HG03097 (cell line): ENCODE measurements at regions not wholly inside any gene's neighbourhood (a gene's known extent, or its start where the extent isn't known, plus 50 kb on each side); places are given as distances from the start of the nearest gene placed in this dataset.
"Not testable (repeated sequence)": the region's sequence is repeated elsewhere in the genome, so short reads cannot be mapped to it uniquely, and the experiment has no call there.

Experiments used
- ATAC-seq: cut with Tn5 transposase; IDR thresholded peaks from one replicate; pipeline ENCODE4 v1.9.1; 2021; ENCODE audit not compliant: unreplicated experiment, low FRiP score

DNA sequence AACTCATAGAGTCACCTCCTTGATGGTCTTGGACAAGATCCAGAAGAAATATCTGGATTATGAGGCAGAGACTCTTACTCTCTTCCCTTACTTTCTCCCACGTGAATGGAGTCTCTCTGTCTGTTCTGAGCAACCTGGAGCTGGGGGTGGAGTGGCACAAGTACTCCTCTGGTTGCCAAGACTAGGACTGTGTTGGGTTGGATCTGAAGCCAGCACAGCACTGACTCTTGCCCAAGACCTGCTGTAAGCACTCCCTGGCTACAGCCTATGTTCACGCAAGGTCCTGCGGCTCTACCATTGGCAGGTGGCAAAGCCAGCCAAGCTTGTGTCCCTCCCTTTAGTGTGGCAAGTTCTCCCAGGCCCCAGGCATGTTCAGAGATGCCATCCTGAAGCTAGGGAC is 488.2 kb upstream of the NRG3 start:
- no peak for ATAC-seq

- ATAC-seq = no peak
These were observed 471.5 kb upstream of the NRG3 start for GRCh38 chr10:81403451-81403850.

DNA sequence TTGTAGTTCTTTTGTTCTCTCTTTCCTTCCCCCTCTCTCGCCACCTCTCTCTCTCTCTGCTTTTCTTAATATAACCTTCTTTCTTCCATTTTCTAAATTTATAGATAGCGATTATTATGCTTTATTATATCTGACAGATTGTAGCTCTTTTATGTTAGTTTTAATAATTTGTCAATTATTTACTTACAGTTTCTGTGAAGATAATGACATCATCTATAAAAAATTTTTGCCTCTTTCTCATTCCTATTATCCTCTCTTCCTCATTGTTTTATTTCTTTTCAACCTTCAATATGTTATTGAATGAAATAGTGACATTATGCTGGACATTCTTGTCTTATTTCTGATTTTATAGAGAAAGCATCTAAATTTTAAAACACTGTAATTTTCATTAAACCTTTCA is 469.6 kb upstream of the NRG3 start:
- no peak for ATAC-seq

DNA sequence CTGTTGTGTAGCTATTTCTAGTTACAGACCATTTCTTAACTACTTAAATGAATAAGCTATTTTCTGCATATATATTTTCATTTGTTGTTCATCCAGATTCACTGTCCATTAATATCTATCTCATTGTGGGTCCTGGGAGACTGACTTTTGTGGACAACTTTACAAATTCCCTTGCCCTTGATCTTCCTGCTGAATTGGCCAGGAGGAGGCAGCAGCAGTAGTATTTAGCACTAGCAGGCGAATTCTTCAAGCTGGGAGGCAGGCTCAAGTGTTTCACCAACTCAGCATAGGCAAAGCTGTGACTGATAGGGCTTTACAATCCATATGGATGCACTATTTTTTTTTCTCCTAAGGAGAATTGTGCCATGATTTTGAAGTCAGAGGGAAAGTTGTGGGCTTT is 461.0 kb upstream of the NRG3 start:
- no peak for ATAC-seq

DNA sequence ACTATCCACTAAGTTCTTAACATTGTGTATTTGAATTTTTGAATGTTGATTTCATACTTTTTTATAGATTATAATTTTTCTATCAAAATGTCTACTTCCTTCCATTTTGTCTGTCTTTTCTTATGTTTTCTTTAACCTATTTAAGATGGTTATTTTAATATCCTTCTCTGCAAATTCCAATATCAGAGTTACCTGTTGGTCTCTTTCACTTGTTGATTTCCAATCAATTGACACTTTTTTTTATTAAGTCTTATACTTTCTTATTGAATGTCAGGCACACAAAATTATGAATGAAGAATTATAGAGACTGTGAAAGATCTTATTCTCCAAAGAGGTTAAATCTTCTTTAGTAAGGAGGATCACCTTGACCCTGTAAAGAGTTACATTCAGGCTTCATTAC is 448.3 kb upstream of the NRG3 start:
- no peak for ATAC-seq

- no peak for ATAC-seq
These were observed 446.4 kb upstream of the NRG3 start for GRCh38 chr10:81428456-81429134.

- ATAC-seq = no peak
These were observed 435.5 kb upstream of the NRG3 start for GRCh38 chr10:81439445-81439844.

DNA sequence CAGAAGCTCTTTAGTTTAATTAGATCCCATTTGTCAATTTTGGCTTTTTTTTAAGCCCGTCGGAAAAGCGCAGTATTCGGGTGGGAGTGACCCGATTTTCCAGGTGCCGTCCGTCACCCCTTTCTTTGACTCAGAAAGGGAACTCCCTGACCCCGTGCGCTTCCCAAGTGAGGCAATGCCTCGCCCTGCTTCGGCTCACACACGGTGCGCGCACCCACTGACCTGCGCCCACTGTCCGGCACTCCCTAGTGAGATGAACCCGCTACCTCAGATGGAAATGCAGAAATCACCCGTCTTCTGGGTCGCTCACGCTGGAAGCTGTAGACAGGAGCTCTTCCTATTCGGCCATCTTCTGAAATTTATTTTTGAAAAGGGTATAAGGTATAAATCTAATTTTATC is 433.4 kb upstream of the NRG3 start:
- not testable (repeated sequence) for ATAC-seq

GRCh38 chr10:81444242-81444929 is 430.6 kb upstream of the NRG3 start:
- ATAC-seq = no peak

GRCh38 chr10:81450651-81451050 is 424.3 kb upstream of the NRG3 start:
- ATAC-seq = no peak

DNA sequence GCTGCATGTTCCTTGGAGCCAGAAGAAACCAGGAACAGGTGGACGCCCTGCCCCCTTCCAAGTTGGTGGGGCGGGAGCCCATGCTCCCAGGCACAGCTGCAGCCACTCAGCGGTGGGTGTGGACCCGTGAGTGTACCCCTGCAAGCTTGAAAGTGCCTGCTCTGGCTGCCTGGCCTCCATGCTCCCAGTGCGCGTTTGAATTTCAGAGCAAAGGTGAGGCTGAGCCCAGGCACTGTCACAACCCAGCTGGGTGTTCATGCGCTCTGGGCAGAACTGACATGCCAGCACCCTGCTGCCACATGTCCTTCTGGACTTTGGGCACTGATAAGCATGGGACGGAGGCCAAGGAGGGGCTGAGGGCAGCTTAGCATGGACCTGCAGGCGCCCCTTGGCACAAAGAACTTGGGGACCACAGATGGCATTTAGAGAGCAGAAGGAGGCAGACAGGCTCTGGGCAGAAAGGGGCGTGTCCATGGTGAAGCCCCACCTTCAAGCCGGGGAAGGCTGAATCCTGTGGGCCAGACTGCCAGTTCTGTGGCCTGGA is 402.0 kb upstream of the NRG3 start:
- ATAC-seq = no peak

- no peak for ATAC-seq
These were observed 401.2 kb upstream of the NRG3 start for GRCh38 chr10:81473755-81474154.

DNA sequence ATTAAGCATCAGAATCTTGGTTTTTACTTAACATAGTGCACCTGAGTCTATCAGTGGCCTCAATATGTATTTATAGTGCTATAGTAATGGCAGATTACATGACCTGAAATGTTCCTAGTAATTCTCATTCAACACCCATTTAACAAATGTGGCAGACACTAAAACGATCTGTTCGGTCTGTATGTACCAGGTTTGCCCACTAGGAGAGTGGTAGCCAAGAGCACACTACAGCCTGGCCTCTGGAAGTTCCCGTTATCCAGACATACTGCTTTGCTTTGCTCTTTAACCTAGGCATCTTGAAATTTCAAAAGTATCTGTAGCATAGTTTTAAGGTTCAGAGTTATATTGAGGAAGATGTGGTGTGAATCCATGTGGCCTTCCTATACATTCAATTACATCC is 395.7 kb upstream of the NRG3 start:
- no peak for ATAC-seq

- no peak for ATAC-seq
These were observed 378.4 kb upstream of the NRG3 start for GRCh38 chr10:81496626-81497025.

GRCh38 chr10:81498011-81498551 is 376.9 kb upstream of the NRG3 start:
- no peak for ATAC-seq

DNA sequence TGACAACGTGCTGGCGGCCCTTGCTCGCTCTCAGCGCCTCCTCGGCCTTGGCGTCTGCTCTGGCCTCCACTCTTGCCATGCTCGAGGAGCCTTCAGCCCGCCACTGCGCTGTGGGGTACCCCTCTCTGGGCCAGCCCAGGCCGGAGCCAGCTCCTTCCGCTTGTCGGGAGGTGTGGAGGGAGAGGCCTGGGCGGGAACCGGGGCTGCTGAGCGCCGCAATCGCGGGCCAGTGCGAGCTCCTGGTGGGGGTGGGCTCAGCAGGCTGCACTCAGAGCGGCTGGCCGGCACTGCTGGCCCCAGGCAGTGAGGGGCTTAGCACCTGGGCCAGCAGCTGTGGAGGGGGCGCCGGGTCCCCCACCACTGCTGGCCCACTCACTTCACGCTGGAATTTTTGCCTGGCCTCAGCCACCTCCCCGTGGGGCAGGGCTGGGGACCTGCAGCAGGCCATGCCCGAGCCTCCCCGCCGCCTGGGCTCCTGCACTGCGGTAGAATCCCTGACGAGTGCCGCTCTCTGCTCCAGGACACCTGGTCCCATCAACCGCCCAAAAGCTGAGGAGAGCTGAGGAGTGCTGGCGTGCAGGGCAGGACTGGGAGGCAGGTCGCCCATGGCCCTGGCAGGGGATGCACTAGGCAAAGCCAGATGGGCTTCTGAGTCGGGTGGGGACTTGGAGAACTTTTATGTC is 372.2 kb upstream of the NRG3 start:
- no peak for ATAC-seq

DNA sequence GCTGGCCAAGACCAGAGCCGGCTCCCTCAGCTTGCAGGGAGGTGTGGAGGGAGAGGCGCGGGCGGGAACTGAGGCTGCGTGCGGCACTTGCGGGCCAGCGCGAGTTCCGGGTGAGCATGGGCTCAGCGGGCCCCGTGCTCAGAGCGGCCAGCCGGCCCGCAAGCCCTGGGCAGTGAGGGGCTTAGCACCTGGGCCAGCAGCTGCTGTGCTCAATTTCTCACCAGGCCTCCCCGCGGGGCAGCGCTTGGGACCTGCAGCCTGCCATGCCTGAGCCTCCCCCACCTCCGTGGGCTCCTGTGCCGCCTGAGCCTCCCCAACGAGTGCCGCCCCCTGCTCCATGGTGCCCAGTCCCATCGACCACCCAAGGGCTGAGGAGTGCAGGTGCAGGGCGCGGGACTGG is 369.2 kb upstream of the NRG3 start:
- ATAC-seq = not testable (repeated sequence)

- ATAC-seq = no peak
These were observed 360.2 kb upstream of the NRG3 start for GRCh38 chr10:81514811-81515210.

DNA sequence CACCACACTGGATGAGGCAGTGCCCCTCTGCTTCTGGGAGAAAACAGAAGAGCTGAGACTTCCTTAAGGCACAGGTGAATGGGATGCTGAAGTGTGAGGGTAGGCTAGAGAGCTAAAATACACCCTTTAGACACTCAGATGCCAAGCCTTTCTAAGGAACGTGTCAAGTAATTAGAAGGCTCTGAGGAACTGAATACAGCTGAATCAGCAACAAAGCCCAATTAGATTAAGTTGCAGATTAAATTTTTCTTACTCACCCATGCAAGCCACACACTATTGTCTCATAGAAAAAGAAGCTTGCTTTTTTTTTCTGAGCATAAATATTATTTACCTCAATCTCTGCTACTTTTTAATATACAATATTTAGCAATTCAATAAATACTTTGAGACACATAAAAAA is 354.3 kb upstream of the NRG3 start:
- no peak for ATAC-seq

DNA sequence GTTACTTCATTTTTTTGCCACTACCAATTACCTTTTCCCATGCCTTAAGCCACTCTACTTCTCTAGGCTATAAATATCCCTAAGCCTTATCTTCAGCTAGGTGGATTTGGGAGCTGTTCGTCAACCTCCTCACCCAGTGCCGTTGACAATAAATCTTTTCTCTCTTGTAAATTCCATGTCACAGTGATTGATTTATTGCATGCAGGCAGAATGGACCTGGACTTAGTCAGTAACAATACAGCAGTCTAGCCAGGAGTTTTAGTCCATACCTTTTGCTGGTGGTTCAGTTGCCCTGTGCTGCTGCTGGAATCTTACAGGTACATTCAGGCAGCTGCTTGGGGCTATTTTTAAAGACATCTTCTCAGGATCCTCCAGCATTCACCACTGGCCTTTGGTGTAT is 350.5 kb upstream of the NRG3 start:
- no peak for ATAC-seq

DNA sequence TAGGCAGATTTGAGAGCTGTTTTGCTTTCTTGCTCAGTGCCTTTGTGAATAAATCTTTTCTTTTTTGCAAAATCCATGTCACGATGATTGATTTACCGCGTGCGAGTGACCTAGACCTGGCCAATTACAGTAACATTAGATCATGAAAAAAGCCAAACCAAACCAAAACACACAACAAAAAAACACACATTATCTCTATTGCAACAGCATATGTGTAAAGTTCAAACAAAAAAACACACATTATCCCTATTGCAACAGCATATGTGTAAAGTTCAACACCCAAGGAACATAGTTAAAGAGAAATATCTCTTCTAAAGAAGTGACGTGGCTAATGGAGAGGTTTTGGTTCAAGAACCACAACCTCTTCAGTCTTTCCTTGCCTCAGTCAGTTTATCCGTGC is 342.6 kb upstream of the NRG3 start:
- ATAC-seq = no peak
